ENCODE measurements at regions not wholly inside any gene's neighbourhood (a gene's known extent, or its start where the extent isn't known, plus 50 kb on each side); places are given as distances from the start of the nearest gene placed in this dataset.

- TF ChIP-seq EZH2 (IDR thresholded peaks at IDR 0.05; ENCODE audit: borderline replicate concordance, low read depth, low read length, severe bottlenecking) = no peak
- TF ChIP-seq, protein P1, sequence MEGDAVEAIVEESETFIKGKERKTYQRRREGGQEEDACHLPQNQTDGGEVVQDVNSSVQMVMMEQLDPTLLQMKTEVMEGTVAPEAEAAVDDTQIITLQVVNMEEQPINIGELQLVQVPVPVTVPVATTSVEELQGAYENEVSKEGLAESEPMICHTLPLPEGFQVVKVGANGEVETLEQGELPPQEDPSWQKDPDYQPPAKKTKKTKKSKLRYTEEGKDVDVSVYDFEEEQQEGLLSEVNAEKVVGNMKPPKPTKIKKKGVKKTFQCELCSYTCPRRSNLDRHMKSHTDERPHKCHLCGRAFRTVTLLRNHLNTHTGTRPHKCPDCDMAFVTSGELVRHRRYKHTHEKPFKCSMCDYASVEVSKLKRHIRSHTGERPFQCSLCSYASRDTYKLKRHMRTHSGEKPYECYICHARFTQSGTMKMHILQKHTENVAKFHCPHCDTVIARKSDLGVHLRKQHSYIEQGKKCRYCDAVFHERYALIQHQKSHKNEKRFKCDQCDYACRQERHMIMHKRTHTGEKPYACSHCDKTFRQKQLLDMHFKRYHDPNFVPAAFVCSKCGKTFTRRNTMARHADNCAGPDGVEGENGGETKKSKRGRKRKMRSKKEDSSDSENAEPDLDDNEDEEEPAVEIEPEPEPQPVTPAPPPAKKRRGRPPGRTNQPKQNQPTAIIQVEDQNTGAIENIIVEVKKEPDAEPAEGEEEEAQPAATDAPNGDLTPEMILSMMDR (IDR thresholded peaks at IDR 0.05; ENCODE audit: borderline replicate concordance, extremely low read depth, low read length, poor library complexity, severe bottlenecking) = no peak
- H3K36me3 ChIP-seq (ENCODE audit: insufficient read depth, low read length) = no peaks in the 10 kb centered on the region
- H3K4me2 ChIP-seq (ENCODE audit: insufficient read depth, low read length) = no peak overlapping the region
- no peak overlapping the region for H3K9ac ChIP-seq (ENCODE audit: low read depth, low read length)
- H3K79me2 ChIP-seq (ENCODE audit: insufficient read depth, low read length) = no peaks in the 10 kb centered on the region
- H3K9me3 ChIP-seq (ENCODE audit: insufficient read depth, low read length, severe bottlenecking) = no peaks in the 10 kb centered on the region
- no peak overlapping the region for H3K27ac ChIP-seq (ENCODE audit: low read length)
- H3K4me3 ChIP-seq (ENCODE audit: low read depth in 1 of 2, low read length in 2 of 2) = no peak overlapping the region
- H3K27me3 ChIP-seq (ENCODE audit: insufficient read depth, low read length, poor library complexity) = no peaks in the 10 kb centered on the region
- H3K4me1 ChIP-seq (ENCODE audit: insufficient read depth, low read length) = no peaks in the 10 kb centered on the region
- no peak for ATAC-seq (ENCODE audit: insufficient read depth, low read depth)
- no peaks in the 10 kb centered on the region for H4K20me1 ChIP-seq (ENCODE audit: insufficient read depth, low read length)
- H2AFZ ChIP-seq (ENCODE audit: low read depth, low read length) = no peak overlapping the region
- DNase-seq = no peak
These were observed 833.0 kb downstream of the TMEM182 start for GRCh38 chr2:103594823-103595222.

DNA sequence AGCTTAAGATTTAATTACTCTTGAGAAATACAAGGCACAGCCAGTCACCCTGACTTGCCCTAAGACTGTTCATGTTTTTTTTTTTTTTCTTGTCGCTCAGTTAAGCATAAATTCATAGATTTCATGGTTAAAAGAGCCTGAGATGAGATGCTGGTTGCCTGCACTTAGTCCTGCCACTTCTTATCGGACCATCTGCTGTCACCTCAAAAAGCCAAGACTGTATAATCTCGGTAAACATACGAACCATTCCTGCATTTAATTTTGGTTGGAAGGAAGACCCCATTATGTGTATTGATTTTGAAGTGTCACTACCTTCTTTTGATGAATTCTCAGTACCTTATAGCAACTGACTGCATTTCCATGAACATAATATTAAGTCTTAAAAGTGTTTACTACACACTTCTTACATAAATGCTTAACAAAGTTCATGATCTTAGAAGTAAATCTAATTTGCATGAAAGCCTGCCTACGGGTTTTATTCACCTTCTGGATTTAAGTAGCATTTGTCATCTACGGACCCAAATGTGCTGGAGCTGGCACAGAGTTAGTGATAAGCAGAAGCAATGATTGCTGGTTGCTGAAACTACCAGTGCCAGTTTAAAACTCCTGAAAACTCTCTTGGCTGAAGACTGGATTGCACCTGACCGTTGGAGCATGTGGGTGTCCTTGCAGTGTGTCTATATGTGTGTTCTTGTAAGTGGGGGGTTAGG, 843.4 kb downstream of the TMEM182 start:
- H2AFZ ChIP-seq (ENCODE audit: low read depth, low read length) = no peak overlapping the region
- H3K27ac ChIP-seq (ENCODE audit: low read length) = no peak overlapping the region
- H3K27me3 ChIP-seq (ENCODE audit: insufficient read depth, low read length, poor library complexity) = no peaks in the 10 kb centered on the region
- no peak overlapping the region for H3K4me2 ChIP-seq (ENCODE audit: insufficient read depth, low read length)
- DNase-seq (no peak), ATAC-seq (ENCODE audit: insufficient read depth, low read depth) (no peak)
- no peaks in the 10 kb centered on the region for H4K20me1 ChIP-seq (ENCODE audit: insufficient read depth, low read length)
- no peaks in the 10 kb centered on the region for H3K79me2 ChIP-seq (ENCODE audit: insufficient read depth, low read length)
- H3K9me3 ChIP-seq (ENCODE audit: insufficient read depth, low read length, severe bottlenecking) = no peaks in the 10 kb centered on the region
- H3K4me3 ChIP-seq (ENCODE audit: low read depth in 1 of 2, low read length in 2 of 2) = no peak overlapping the region
- H3K4me1 ChIP-seq (ENCODE audit: insufficient read depth, low read length) = no peaks in the 10 kb centered on the region
- TF ChIP-seq, protein P1 (IDR thresholded peaks at IDR 0.05; ENCODE audit: borderline replicate concordance, extremely low read depth, low read length, poor library complexity, severe bottlenecking) = no peak
- no peak for TF ChIP-seq EZH2 (IDR thresholded peaks at IDR 0.05; ENCODE audit: borderline replicate concordance, low read depth, low read length, severe bottlenecking)
- H3K9ac ChIP-seq (ENCODE audit: low read depth, low read length) = no peak overlapping the region
- no peaks in the 10 kb centered on the region for H3K36me3 ChIP-seq (ENCODE audit: insufficient read depth, low read length)

- Histone ChIP-seq H3K9me3 (ENCODE audit: insufficient read depth, low read length, severe bottlenecking) (peaks cover 3% of the 10 kb centered on the region), H2AFZ (ENCODE audit: low read depth, low read length) (no peak overlapping the region), H4K20me1 (ENCODE audit: insufficient read depth, low read length) (no peaks in the 10 kb centered on the region), H3K27ac (ENCODE audit: low read length) (no peak overlapping the region), H3K4me3 (ENCODE audit: low read depth in 1 of 2, low read length in 2 of 2) (no peak overlapping the region), H3K27me3 (ENCODE audit: insufficient read depth, low read length, poor library complexity) (no peaks in the 10 kb centered on the region), H3K36me3 (ENCODE audit: insufficient read depth, low read length) (no peaks in the 10 kb centered on the region), H3K4me2 (ENCODE audit: insufficient read depth, low read length) (no peak overlapping the region), H3K79me2 (ENCODE audit: insufficient read depth, low read length) (no peaks in the 10 kb centered on the region), H3K4me1 (ENCODE audit: insufficient read depth, low read length) (no peaks in the 10 kb centered on the region), H3K9ac (ENCODE audit: low read depth, low read length) (no peak overlapping the region)
- no peak for ATAC-seq (ENCODE audit: insufficient read depth, low read depth)
- TF ChIP-seq, protein P1 (IDR thresholded peaks at IDR 0.05; ENCODE audit: borderline replicate concordance, extremely low read depth, low read length, poor library complexity, severe bottlenecking) = no peak
- TF ChIP-seq EZH2 (IDR thresholded peaks at IDR 0.05; ENCODE audit: borderline replicate concordance, low read depth, low read length, severe bottlenecking) = no peak
- DNase-seq = no peak
These were observed 853.8 kb downstream of the TMEM182 start for GRCh38 chr2:103615611-103616105.

Data from DND-41 (cell line).